Endodermal cell (in vitro differentiated cells): ENCODE measurements at regions not wholly inside any gene's neighbourhood (a gene's known extent, or its start where the extent isn't known, plus 50 kb on each side); places are given as distances from the start of the nearest gene placed in this dataset.

Source experiments
- DNase-seq: peaks from one replicate; pipeline ENCODE4 v3.0.0-alpha.2; 2017
- H3K27ac ChIP-seq: 2 replicates; pipeline ENCODE4 v1.5.1; 2013; ENCODE audit warnings: mild to moderate bottlenecking, low read depth, low read length, moderate library complexity
- H3K27me3 ChIP-seq: 2 replicates; pipeline ENCODE4 v1.6.1; 2013; ENCODE audit warnings: mild to moderate bottlenecking, low read length, moderate library complexity; ENCODE audit not compliant: insufficient read depth, control insufficient read depth, poor library complexity, severe bottlenecking
- H3K36me3 ChIP-seq: 2 replicates; pipeline ENCODE4 v1.7.0; 2013; ENCODE audit warnings: mild to moderate bottlenecking, low read length, moderate library complexity; ENCODE audit not compliant: control insufficient read depth, insufficient read depth
- H3K4me1 ChIP-seq: one replicate; pipeline ENCODE4 v1.7.0; 2013; ENCODE audit warnings: low read length; ENCODE audit not compliant: control insufficient read depth, insufficient read depth
- H3K4me3 ChIP-seq: 2 replicates; pipeline ENCODE4 v1.5.1; 2013; ENCODE audit warnings: mild to moderate bottlenecking, low read length, moderate library complexity
- H3K9ac ChIP-seq: 2 replicates; pipeline ENCODE4 v1.6.1; 2013; ENCODE audit warnings: mild to moderate bottlenecking, low read length, moderate library complexity; ENCODE audit not compliant: poor library complexity, severe bottlenecking; ENCODE audit errors: extremely low read depth
- H3K9me3 ChIP-seq: 2 replicates; pipeline ENCODE4 v1.6.1; 2013; ENCODE audit warnings: mild to moderate bottlenecking, low read length, moderate library complexity; ENCODE audit not compliant: control insufficient read depth
- H3K27ac Mint-ChIP-seq: 2 replicates; pipeline ENCODE4 v1.8.0; 2020; ENCODE audit warnings: mixed read lengths
- H3K27me3 Mint-ChIP-seq: 2 replicates; pipeline ENCODE4 v1.8.0; 2021; ENCODE audit warnings: mild to moderate bottlenecking, mixed read lengths; ENCODE audit not compliant: insufficient read depth
- H3K36me3 Mint-ChIP-seq: 2 replicates; pipeline ENCODE4 v1.8.0; 2020; ENCODE audit warnings: low read depth, mixed read lengths
- H3K4me1 Mint-ChIP-seq: 2 replicates; pipeline ENCODE4 v1.8.0; 2020; ENCODE audit warnings: mixed read lengths
- H3K4me3 Mint-ChIP-seq: 2 replicates; pipeline ENCODE4 v1.8.0; 2020; ENCODE audit warnings: mild to moderate bottlenecking, moderate library complexity, mixed read lengths
- H3K9me3 Mint-ChIP-seq: 2 replicates; pipeline ENCODE4 v1.8.0; 2020; ENCODE audit warnings: mild to moderate bottlenecking, mixed read lengths
- WGBS, 2 experiments: methylation state at CpG; one replicate each; pipeline versions ENCODE4 v1.1.5 to v1.1.7; 2013; ENCODE audit warnings: missing lambda C conversion rate in 2 of 2, mixed read lengths in 1 of 2; ENCODE audit not compliant: insufficient coverage in 1 of 2, insufficient read length in 1 of 2; 5-methylcytosine and 5-hydroxymethylcytosine counted together
- TF ChIP-seq, protein P1 (sequence below): fragments of 200-600 bp; sonication (generic); conservative IDR thresholded peaks from 2 replicates; pipeline ENCODE4 v1.5.0; 2021; ENCODE audit warnings: antibody characterized with exemption, mild to moderate bottlenecking

- Mint-ChIP-seq H3K9me3 (no peaks in the 10 kb centered on the region), H3K4me1 (peaks cover 11% of the 10 kb centered on the region), H3K27ac (no peak overlapping the region), H3K4me3 (no peak overlapping the region), H3K27me3 (no peaks in the 10 kb centered on the region), H3K36me3 (peaks cover 2% of the 10 kb centered on the region)
- no peak overlapping the region for H3K27ac ChIP-seq
- H3K27me3 ChIP-seq: no peaks in the 10 kb centered on the region
- TF ChIP-seq, protein P1, sequence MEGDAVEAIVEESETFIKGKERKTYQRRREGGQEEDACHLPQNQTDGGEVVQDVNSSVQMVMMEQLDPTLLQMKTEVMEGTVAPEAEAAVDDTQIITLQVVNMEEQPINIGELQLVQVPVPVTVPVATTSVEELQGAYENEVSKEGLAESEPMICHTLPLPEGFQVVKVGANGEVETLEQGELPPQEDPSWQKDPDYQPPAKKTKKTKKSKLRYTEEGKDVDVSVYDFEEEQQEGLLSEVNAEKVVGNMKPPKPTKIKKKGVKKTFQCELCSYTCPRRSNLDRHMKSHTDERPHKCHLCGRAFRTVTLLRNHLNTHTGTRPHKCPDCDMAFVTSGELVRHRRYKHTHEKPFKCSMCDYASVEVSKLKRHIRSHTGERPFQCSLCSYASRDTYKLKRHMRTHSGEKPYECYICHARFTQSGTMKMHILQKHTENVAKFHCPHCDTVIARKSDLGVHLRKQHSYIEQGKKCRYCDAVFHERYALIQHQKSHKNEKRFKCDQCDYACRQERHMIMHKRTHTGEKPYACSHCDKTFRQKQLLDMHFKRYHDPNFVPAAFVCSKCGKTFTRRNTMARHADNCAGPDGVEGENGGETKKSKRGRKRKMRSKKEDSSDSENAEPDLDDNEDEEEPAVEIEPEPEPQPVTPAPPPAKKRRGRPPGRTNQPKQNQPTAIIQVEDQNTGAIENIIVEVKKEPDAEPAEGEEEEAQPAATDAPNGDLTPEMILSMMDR: no peak
- no peaks in the 10 kb centered on the region for H3K4me1 ChIP-seq
- H3K4me3 ChIP-seq: no peak overlapping the region
- no peaks in the 10 kb centered on the region for H3K9me3 ChIP-seq
- 90 to 98% methylated on average over 6 to 13 of the region's 13 CpGs for WGBS, 2 experiments
- H3K9ac ChIP-seq: no peak overlapping the region
- DNase-seq: no peak
- H3K36me3 ChIP-seq: no peaks in the 10 kb centered on the region
Observed at GRCh38 chr22:42328130-42328783, 57.8 kb upstream of the TCF20 start.

DNA sequence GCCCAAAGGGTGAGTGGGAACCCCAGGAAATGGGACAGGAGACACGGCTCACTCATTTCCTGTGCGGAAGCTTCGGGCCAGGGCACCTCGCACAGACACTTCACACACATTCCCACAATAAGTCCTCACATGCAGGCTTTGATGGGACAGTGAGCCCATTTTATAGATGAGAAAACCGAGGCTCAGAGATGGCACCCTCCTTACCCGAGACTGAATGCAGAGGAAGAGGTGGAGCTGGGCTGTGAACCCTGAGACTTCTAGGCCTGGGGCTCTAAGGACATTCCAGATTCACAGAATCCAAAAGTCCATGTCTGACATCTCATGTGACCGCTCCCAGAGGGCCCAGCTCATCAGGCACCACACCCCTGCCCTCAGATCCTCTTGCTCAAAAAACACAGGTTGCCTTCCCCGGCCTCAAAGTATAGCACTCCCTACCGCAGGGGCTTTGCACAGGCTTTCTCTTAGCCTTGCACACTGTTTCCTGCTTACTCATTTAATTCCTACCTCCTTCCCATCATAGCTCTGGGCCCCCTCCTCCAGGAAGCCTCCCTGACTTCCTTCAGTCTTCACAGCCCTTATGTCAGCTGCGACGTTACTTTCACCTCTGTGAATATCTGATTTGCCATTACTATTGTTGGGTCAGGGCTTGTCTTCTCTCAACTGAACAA, 57.1 kb upstream of the TCF20 start:
- no peaks in the 10 kb centered on the region for H3K9me3 ChIP-seq
- no peak for DNase-seq
- Mint-ChIP-seq H3K36me3 (peaks cover 2% of the 10 kb centered on the region), H3K27me3 (no peaks in the 10 kb centered on the region), H3K4me1 (peaks cover 11% of the 10 kb centered on the region), H3K27ac (no peak overlapping the region), H3K4me3 (no peak overlapping the region), H3K9me3 (no peaks in the 10 kb centered on the region)
- H3K27me3 ChIP-seq: no peaks in the 10 kb centered on the region
- 87% methylated on average over 8 to 11 of the region's 11 CpGs for WGBS, 2 experiments
- H3K9ac ChIP-seq: no peak overlapping the region
- no peak overlapping the region for H3K4me3 ChIP-seq
- H3K27ac ChIP-seq: no peak overlapping the region
- no peaks in the 10 kb centered on the region for H3K36me3 ChIP-seq
- no peaks in the 10 kb centered on the region for H3K4me1 ChIP-seq
- TF ChIP-seq, protein P1: no peak

GRCh38 chr22:42326801-42327200, 56.3 kb upstream of the TCF20 start:
- TF ChIP-seq, protein P1: no peak
- Histone ChIP-seq H3K4me1 (no peaks in the 10 kb centered on the region), H3K9ac (no peak overlapping the region), H3K27me3 (no peaks in the 10 kb centered on the region), H3K9me3 (no peaks in the 10 kb centered on the region), H3K27ac (no peak overlapping the region), H3K4me3 (no peak overlapping the region), H3K36me3 (no peaks in the 10 kb centered on the region)
- H3K27me3 Mint-ChIP-seq: no peaks in the 10 kb centered on the region
- 88 to 91% methylated on average over 10 to 13 of the region's 13 CpGs for WGBS, 2 experiments
- H3K4me1 Mint-ChIP-seq: peaks cover 17% of the 10 kb centered on the region
- H3K27ac Mint-ChIP-seq: no peak overlapping the region
- H3K4me3 Mint-ChIP-seq: no peak overlapping the region
- no peaks in the 10 kb centered on the region for H3K9me3 Mint-ChIP-seq
- DNase-seq: no peak
- H3K36me3 Mint-ChIP-seq: peaks cover 6% of the 10 kb centered on the region
